B cell (primary cell): ENCODE measurements at regions not wholly inside any gene's neighbourhood (a gene's known extent, or its start where the extent isn't known, plus 50 kb on each side); places are given as distances from the start of the nearest gene placed in this dataset.

ENCODE experiments used
- EZH2 ChIP-seq: IDR thresholded peaks from 2 replicates; pipeline ENCODE4 v1.6.1; 2012; ENCODE audit warnings: borderline replicate concordance, low read depth, mild to moderate bottlenecking, moderate library complexity, low read length; ENCODE audit not compliant: insufficient read depth, poor library complexity, severe bottlenecking
- TF ChIP-seq, protein P1 (sequence below): fragments of 200-600 bp; IDR thresholded peaks from one replicate; pipeline ENCODE4 v1.8.0; 2022; ENCODE audit warnings: antibody characterized with exemption, mild to moderate bottlenecking

GRCh38 chr15:95328559-95328958, 1001.9 kb upstream of the NR2F2 start:
- TF ChIP-seq, protein P1, sequence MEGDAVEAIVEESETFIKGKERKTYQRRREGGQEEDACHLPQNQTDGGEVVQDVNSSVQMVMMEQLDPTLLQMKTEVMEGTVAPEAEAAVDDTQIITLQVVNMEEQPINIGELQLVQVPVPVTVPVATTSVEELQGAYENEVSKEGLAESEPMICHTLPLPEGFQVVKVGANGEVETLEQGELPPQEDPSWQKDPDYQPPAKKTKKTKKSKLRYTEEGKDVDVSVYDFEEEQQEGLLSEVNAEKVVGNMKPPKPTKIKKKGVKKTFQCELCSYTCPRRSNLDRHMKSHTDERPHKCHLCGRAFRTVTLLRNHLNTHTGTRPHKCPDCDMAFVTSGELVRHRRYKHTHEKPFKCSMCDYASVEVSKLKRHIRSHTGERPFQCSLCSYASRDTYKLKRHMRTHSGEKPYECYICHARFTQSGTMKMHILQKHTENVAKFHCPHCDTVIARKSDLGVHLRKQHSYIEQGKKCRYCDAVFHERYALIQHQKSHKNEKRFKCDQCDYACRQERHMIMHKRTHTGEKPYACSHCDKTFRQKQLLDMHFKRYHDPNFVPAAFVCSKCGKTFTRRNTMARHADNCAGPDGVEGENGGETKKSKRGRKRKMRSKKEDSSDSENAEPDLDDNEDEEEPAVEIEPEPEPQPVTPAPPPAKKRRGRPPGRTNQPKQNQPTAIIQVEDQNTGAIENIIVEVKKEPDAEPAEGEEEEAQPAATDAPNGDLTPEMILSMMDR: no peak
- no peak for TF ChIP-seq EZH2
